Mesenchymal stem cell (in vitro differentiated cells and primary cell): ENCODE measurements at regions not wholly inside any gene's neighbourhood (a gene's known extent, or its start where the extent isn't known, plus 50 kb on each side); places are given as distances from the start of the nearest gene placed in this dataset.
"Not testable (repeated sequence)": the region's sequence is repeated elsewhere in the genome, so short reads cannot be mapped to it uniquely, and the experiment has no call there.

ENCODE experiments used
- DNase-seq: peaks from one replicate; pipeline ENCODE4 v3.0.0-alpha.2; 2013
- H2AFZ ChIP-seq: one replicate; pipeline ENCODE4 v1.6.1; 2013; ENCODE audit warnings: low read depth, mild to moderate bottlenecking, control low read depth, inconsistent platforms, low read length, moderate library complexity
- H2AK5ac ChIP-seq: 2 replicates; pipeline ENCODE4 v1.6.1; 2013; ENCODE audit warnings: low read length, moderate library complexity, mild to moderate bottlenecking, inconsistent platforms; ENCODE audit not compliant: severe bottlenecking
- H2BK120ac ChIP-seq: one replicate; pipeline ENCODE4 v1.6.1; 2013; ENCODE audit warnings: low read depth, mild to moderate bottlenecking, inconsistent platforms, low read length, moderate library complexity
- H2BK12ac ChIP-seq, 2 experiments: one replicate each; pipeline ENCODE4 v1.6.1; 2013; ENCODE audit warnings: inconsistent platforms in 2 of 2, low read length in 2 of 2, mild to moderate bottlenecking in 2 of 2, moderate library complexity in 2 of 2, control low read depth in 1 of 2
- H2BK15ac ChIP-seq: one replicate; pipeline ENCODE4 v1.6.1; 2013; ENCODE audit warnings: mild to moderate bottlenecking, low read depth, inconsistent platforms; ENCODE audit not compliant: poor library complexity, severe bottlenecking
- H2BK5ac ChIP-seq: 2 replicates; pipeline ENCODE4 v1.6.1; 2013; ENCODE audit warnings: low read depth, mild to moderate bottlenecking, low read length, control low read depth, inconsistent platforms; ENCODE audit not compliant: poor library complexity, severe bottlenecking
- H3K14ac ChIP-seq, 2 experiments: one replicate each; pipeline ENCODE4 v1.6.1; 2013; ENCODE audit warnings: inconsistent platforms in 2 of 2, low read length in 2 of 2, control low read depth in 1 of 2, mild to moderate bottlenecking in 1 of 2, moderate library complexity in 1 of 2
- H3K18ac ChIP-seq, 2 experiments: one replicate each; pipeline ENCODE4 v1.6.1; 2013; ENCODE audit warnings: inconsistent platforms in 2 of 2, low read length in 2 of 2, control low read depth in 1 of 2, low read depth in 1 of 2, mild to moderate bottlenecking in 1 of 2
- H3K23ac ChIP-seq, 2 experiments: one replicate each; pipeline ENCODE4 v1.6.1; 2013; ENCODE audit warnings: inconsistent platforms in 2 of 2, low read length in 2 of 2, mild to moderate bottlenecking in 2 of 2, moderate library complexity in 2 of 2, control low read depth in 1 of 2
- H3K27ac ChIP-seq: 2 replicates; pipeline ENCODE4 v1.5.1; 2013; ENCODE audit warnings: mild to moderate bottlenecking, moderate library complexity, low read length, control low read depth, inconsistent platforms; ENCODE audit not compliant: poor library complexity, severe bottlenecking
- H3K27me3 ChIP-seq, 2 experiments: 2 replicates each; pipeline versions ENCODE4 v1.6.1 to v1.7.0; 2013; ENCODE audit warnings: low read length in 2 of 2, mild to moderate bottlenecking in 2 of 2, moderate library complexity in 2 of 2, control low read depth in 1 of 2, inconsistent platforms in 1 of 2; ENCODE audit not compliant: control insufficient read depth in 1 of 2, insufficient read depth in 1 of 2
- H3K36me3 ChIP-seq, 2 experiments: 2 replicates each; pipeline versions ENCODE4 v1.6.1 to v1.7.0; 2013; ENCODE audit warnings: low read length in 2 of 2, control low read depth in 1 of 2, inconsistent platforms in 1 of 2, low read depth in 1 of 2, mild to moderate bottlenecking in 1 of 2; ENCODE audit not compliant: insufficient read depth in 2 of 2, control insufficient read depth in 1 of 2
- H3K4ac ChIP-seq, 2 experiments: one replicate each; pipeline ENCODE4 v1.6.1; 2013; ENCODE audit warnings: inconsistent platforms in 2 of 2, low read length in 2 of 2, mild to moderate bottlenecking in 2 of 2, moderate library complexity in 2 of 2, control low read depth in 1 of 2, low read depth in 1 of 2
- H3K4me1 ChIP-seq: 2 replicates; pipeline ENCODE4 v1.6.1; 2013; ENCODE audit warnings: low read depth, low read length, control low read depth; ENCODE audit not compliant: control insufficient read depth, insufficient read depth
- H3K4me2 ChIP-seq: 2 replicates; pipeline ENCODE4 v1.6.1; 2013; ENCODE audit warnings: low read length, mild to moderate bottlenecking, inconsistent platforms; ENCODE audit not compliant: poor library complexity, severe bottlenecking
- H3K4me3 ChIP-seq, 2 experiments: 2 replicates each; pipeline versions ENCODE4 v1.5.1 to v1.7.0; 2013; ENCODE audit warnings: low read length in 2 of 2, mild to moderate bottlenecking in 2 of 2, control low read depth in 1 of 2, low read depth in 1 of 2; ENCODE audit not compliant: insufficient read depth in 1 of 2
- H3K79me1 ChIP-seq: replicated peaks from 2 replicates; pipeline ENCODE4 v1.6.1; 2013; ENCODE audit warnings: mild to moderate bottlenecking, control low read depth, low read length, inconsistent platforms; ENCODE audit not compliant: poor library complexity, severe bottlenecking
- H3K9ac ChIP-seq: 2 replicates; pipeline ENCODE4 v1.7.0; 2013; ENCODE audit warnings: mild to moderate bottlenecking, low read length, moderate library complexity
- H3K9me3 ChIP-seq: 2 replicates; pipeline ENCODE4 v1.7.0; 2013; ENCODE audit warnings: mild to moderate bottlenecking, low read length; ENCODE audit not compliant: control insufficient read depth
- H4K8ac ChIP-seq: one replicate; pipeline ENCODE4 v1.6.1; 2013; ENCODE audit warnings: inconsistent platforms, mild to moderate bottlenecking, low read length, moderate library complexity
- H4K91ac ChIP-seq: one replicate; pipeline ENCODE4 v1.6.1; 2013; ENCODE audit warnings: mild to moderate bottlenecking, low read length, inconsistent platforms
- WGBS: methylation state at CpG from one replicate; pipeline ENCODE4 v1.1.7; 2013; ENCODE audit warnings: mixed read lengths; 5-methylcytosine and 5-hydroxymethylcytosine counted together

DNA sequence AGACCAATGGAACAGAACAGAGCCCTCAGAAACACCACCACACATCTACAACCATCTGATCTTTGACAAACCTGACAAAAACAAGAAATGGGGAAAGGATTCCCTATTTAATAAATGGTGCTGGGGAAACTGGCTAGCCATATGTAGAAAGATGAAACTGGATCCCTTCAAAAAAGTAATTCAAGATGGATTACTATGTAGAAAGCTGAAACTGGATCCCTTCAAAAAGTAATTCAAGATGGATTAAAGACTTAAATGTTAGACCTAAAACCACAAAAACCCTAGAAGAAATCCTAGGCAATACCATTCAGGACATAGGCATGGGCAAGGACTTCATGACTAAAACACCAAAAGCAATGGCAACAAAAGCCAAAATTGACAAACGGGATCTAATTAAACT lies 221.6 kb upstream of the EDNRA start:
- H2AK5ac ChIP-seq, H2BK15ac ChIP-seq, H3K27me3 ChIP-seq, H3K27ac ChIP-seq, H3K14ac ChIP-seq, H3K4me3 ChIP-seq, H3K79me1 ChIP-seq, H3K18ac ChIP-seq, H3K4me2 ChIP-seq, H3K23ac ChIP-seq, H3K9me3 ChIP-seq, H3K9ac ChIP-seq, H2BK12ac ChIP-seq, H3K36me3 ChIP-seq, H3K4ac ChIP-seq, H2BK120ac ChIP-seq, H2AFZ ChIP-seq, H4K91ac ChIP-seq, H3K4me1 ChIP-seq, H2BK5ac ChIP-seq, DNase-seq, H4K8ac ChIP-seq: not testable (repeated sequence)
- WGBS = no CpG with 5 or more reads among the region's 1 CpG

DNA sequence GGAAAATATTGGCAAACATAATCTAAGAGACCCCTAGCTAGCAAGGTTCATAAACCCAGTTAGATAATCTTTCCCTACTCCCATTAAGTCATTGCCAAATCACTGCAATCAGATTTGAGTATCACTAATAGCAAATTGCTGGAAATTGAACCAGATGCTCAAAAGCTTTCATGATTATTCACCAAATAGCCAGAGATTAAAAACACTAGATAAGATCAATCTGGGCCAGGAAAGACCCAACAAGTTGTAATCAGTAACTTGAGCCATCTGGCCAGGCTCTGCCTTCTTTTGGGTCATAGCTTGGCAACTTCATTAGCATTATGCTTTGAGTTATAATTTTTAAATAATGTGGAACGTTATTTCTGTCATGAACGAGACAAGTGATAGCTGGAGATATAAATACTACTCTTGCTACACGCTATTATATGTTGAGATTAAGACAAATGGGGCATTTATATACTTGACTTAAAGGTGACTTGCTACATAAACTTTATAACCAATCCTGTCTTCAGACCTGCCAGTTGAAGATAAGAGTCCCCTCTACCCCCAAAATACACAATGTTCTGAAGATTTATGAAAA lies 196.6 kb upstream of the EDNRA start:
- DNase-seq = no peak
- H2BK5ac ChIP-seq = no peak overlapping the region

DNA sequence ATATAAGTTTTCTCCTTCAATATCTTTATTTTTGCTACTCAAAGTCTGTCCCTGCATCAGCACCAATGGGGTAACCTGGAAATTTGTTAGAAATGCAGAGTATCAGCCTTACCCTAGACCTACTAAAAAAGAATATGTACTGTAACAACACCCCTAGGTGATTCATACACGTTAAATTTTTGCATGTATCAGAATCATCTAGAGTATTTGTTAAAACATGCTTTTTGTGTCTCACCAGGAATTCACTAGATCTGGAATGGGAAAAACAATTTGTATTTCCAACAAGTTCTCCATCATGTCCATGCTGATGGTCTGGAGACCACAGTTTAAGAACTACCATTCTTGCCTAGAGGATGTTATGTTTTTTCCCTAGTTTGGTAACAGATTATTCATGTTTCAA lies 196.0 kb upstream of the EDNRA start:
- no peak overlapping the region for H4K8ac ChIP-seq
- H2BK5ac ChIP-seq = no peak overlapping the region
- no peak for DNase-seq
- H3K4ac ChIP-seq = no peak overlapping the region
- no peak overlapping the region for H3K9ac ChIP-seq
- no peak overlapping the region for H3K23ac ChIP-seq
- no peak overlapping the region for H4K91ac ChIP-seq
- no peak overlapping the region for H3K14ac ChIP-seq
- no peak overlapping the region for H3K18ac ChIP-seq
- no peaks in the 10 kb centered on the region for H3K4me1 ChIP-seq
- no CpG with 5 or more reads among the region's 1 CpG for WGBS
- H3K4me2 ChIP-seq = no peak overlapping the region
- H3K27me3 ChIP-seq = no peaks in the 10 kb centered on the region
- H2AFZ ChIP-seq = no peak overlapping the region
- H3K4me3 ChIP-seq = no peak overlapping the region
- H2BK15ac ChIP-seq = no peak overlapping the region
- no peak overlapping the region for H3K27ac ChIP-seq
- H2BK12ac ChIP-seq = no peak overlapping the region
- H3K79me1 ChIP-seq = no peaks in the 10 kb centered on the region
- H2BK120ac ChIP-seq = no peak overlapping the region
- no peaks in the 10 kb centered on the region for H3K36me3 ChIP-seq
- peaks cover 5% of the 10 kb centered on the region for H3K9me3 ChIP-seq
- no peak overlapping the region for H2AK5ac ChIP-seq

More for the DNA sequence above, 196.6 kb upstream of the EDNRA start:
- H2BK120ac ChIP-seq = no peak overlapping the region
- H2BK15ac ChIP-seq = no peak overlapping the region
- H3K23ac ChIP-seq = no peak overlapping the region
- peaks cover 5% of the 10 kb centered on the region for H3K9me3 ChIP-seq
- no peak overlapping the region for H2AFZ ChIP-seq
- no peak overlapping the region for H3K14ac ChIP-seq
- WGBS = 80% methylated on average over 1 of the region's 3 CpGs
- H3K27ac ChIP-seq = no peak overlapping the region
- H4K8ac ChIP-seq = no peak overlapping the region
- H3K4me3 ChIP-seq = no peak overlapping the region
- no peaks in the 10 kb centered on the region for H3K4me1 ChIP-seq
- H3K18ac ChIP-seq = no peak overlapping the region
- H3K27me3 ChIP-seq = no peaks in the 10 kb centered on the region
- no peak overlapping the region for H4K91ac ChIP-seq
- no peak overlapping the region for H3K4ac ChIP-seq
- H3K36me3 ChIP-seq = no peaks in the 10 kb centered on the region
- no peak overlapping the region for H3K4me2 ChIP-seq
- no peak overlapping the region for H2AK5ac ChIP-seq
- H3K79me1 ChIP-seq = no peaks in the 10 kb centered on the region
- no peak overlapping the region for H2BK12ac ChIP-seq
- H3K9ac ChIP-seq = no peak overlapping the region

DNA sequence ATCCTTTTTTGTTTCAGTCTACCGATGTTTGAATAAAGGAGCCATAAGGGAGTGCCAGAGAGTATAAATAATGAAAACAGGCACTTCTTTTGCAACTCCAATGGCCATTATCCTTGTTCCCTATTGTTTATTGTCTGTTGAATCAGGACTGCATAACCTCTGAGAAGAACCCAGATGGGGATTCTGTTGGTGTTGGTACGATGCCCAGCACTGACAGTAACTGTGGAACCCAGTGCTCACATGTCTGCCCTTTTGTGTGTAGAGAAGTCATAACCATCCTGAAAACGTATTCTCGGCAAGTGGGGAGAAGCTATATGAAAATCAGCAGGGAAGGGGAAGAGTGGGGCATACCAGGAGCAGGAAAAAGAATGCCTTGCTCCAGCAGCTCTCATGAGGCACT lies 195.1 kb upstream of the EDNRA start:
- Histone ChIP-seq H3K14ac (no peak overlapping the region), H2BK15ac (no peak overlapping the region), H3K27ac (no peak overlapping the region), H3K27me3 (no peaks in the 10 kb centered on the region), H3K9me3 (peaks cover 5% of the 10 kb centered on the region), H2BK5ac (no peak overlapping the region), H3K79me1 (no peaks in the 10 kb centered on the region), H3K4me2 (no peak overlapping the region), H3K4me1 (no peaks in the 10 kb centered on the region), H3K23ac (no peak overlapping the region), H2BK120ac (no peak overlapping the region), H3K9ac (no peak overlapping the region), H2AK5ac (no peak overlapping the region), H3K4ac (no peak overlapping the region), H3K36me3 (no peaks in the 10 kb centered on the region), H4K8ac (no peak overlapping the region), H2AFZ (no peak overlapping the region), H3K18ac (no peak overlapping the region), H2BK12ac (no peak overlapping the region), H3K4me3 (no peak overlapping the region), H4K91ac (peak overlapping the region; percentile 53)
- no peak for DNase-seq
- whole genome bisulfite sequencing = 98% methylated on average over 4 of the region's 4 CpGs
